Loucy (cell line): ENCODE measurements at regions not wholly inside any gene's neighbourhood (a gene's known extent, or its start where the extent isn't known, plus 50 kb on each side); places are given as distances from the start of the nearest gene placed in this dataset.

Experiments used
- H2AFZ ChIP-seq: fragments of 200-600 bp; sonication (generic); 2 replicates; pipeline ENCODE4 v1.6.0; 2016; ENCODE audit warnings: antibody characterized with exemption, mild to moderate bottlenecking, low read length, moderate library complexity
- H3F3A ChIP-seq: fragments of 200-600 bp; 2 replicates; pipeline ENCODE4 v1.6.0; 2016; ENCODE audit warnings: antibody characterized with exemption, low read depth, mild to moderate bottlenecking
- H3K27me3 ChIP-seq: fragments of 200-600 bp; sonication (generic); 2 replicates; pipeline ENCODE4 v1.6.1; 2014; ENCODE audit warnings: low read length, mild to moderate bottlenecking; ENCODE audit not compliant: insufficient read depth, poor library complexity, severe bottlenecking
- H3K36me3 ChIP-seq: fragments of 200-600 bp; sonication (generic); 2 replicates; pipeline ENCODE4 v1.6.1; 2016; ENCODE audit warnings: low read length; ENCODE audit not compliant: insufficient read depth
- H3K4me1 ChIP-seq: fragments of 200-600 bp; sonication (generic); 2 replicates; pipeline ENCODE4 v1.5.1; 2014; ENCODE audit warnings: low read length, mild to moderate bottlenecking; ENCODE audit not compliant: insufficient read depth, poor library complexity, severe bottlenecking
- H3K4me2 ChIP-seq: fragments of 200-600 bp; sonication (generic); 2 replicates; pipeline ENCODE4 v1.6.0; 2014; ENCODE audit warnings: antibody characterized with exemption, low read length, low read depth, mild to moderate bottlenecking; ENCODE audit not compliant: poor library complexity, severe bottlenecking
- H3K4me3 ChIP-seq: fragments of 200-600 bp; sonication (generic); 2 replicates; pipeline ENCODE4 v1.5.1; 2014; ENCODE audit warnings: low read length, mild to moderate bottlenecking, mixed read lengths; ENCODE audit not compliant: poor library complexity, severe bottlenecking
- H3K79me2 ChIP-seq: fragments of 200-600 bp; sonication (generic); 2 replicates; pipeline ENCODE4 v1.6.1; 2014; ENCODE audit warnings: low read length; ENCODE audit not compliant: insufficient read depth
- H3K9ac ChIP-seq: fragments of 200-600 bp; sonication (generic); 2 replicates; pipeline ENCODE4 v1.6.0; 2014; ENCODE audit warnings: mild to moderate bottlenecking, low read depth, low read length, moderate library complexity; ENCODE audit not compliant: poor library complexity, severe bottlenecking
- H3K9me2 ChIP-seq: fragments of 200-600 bp; sonication (generic); replicated peaks from 2 replicates; pipeline ENCODE4 v1.6.1; 2016; ENCODE audit warnings: low read depth, low read length, mixed read lengths
- H3K9me3 ChIP-seq: fragments of 200-600 bp; sonication (generic); 2 replicates; pipeline ENCODE4 v1.6.1; 2014; ENCODE audit warnings: mild to moderate bottlenecking, antibody characterized with exemption, low read length, low read depth; ENCODE audit not compliant: insufficient read depth
- H4K20me1 ChIP-seq: fragments of 200-600 bp; sonication (generic); 2 replicates; pipeline ENCODE4 v1.6.0; 2014; ENCODE audit warnings: antibody characterized with exemption, low read length, mild to moderate bottlenecking; ENCODE audit not compliant: insufficient read depth, poor library complexity, severe bottlenecking
- EZH2phosphoT487 ChIP-seq: fragments of 200-600 bp; IDR thresholded peaks from 2 replicates; pipeline ENCODE4 v1.6.1; 2018; ENCODE audit warnings: antibody characterized with exemption, mild to moderate bottlenecking, moderate library complexity, borderline replicate concordance
- TF ChIP-seq, protein P1 (sequence below): fragments of 200-600 bp; sonication (generic); conservative IDR thresholded peaks from 2 replicates; pipeline ENCODE4 v1.5.1; 2014; ENCODE audit warnings: mild to moderate bottlenecking, antibody characterized with exemption, low read length

DNA sequence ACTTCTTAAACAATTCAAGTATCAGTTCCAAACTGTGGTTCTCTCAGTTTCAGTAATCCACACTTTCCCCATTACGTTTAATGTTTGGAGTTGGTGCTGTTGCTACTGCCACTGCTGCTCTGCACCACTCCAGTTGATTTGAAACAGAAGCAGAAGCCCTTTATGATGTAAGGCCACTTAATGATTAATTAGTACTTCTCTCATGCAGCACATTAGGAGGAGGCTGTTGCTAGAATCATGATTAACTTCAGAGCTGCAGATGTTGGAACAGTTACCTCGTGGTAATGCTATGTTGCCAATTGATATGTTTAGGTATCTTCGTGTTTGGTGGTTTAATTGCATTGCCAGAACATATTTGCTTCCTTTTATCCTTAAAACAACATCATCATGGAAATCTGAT, 986.2 kb upstream of the CITED2 start:
- H3K4me1 ChIP-seq, result no peaks in the 10 kb centered on the region
- no peaks in the 10 kb centered on the region for H3K79me2 ChIP-seq

DNA sequence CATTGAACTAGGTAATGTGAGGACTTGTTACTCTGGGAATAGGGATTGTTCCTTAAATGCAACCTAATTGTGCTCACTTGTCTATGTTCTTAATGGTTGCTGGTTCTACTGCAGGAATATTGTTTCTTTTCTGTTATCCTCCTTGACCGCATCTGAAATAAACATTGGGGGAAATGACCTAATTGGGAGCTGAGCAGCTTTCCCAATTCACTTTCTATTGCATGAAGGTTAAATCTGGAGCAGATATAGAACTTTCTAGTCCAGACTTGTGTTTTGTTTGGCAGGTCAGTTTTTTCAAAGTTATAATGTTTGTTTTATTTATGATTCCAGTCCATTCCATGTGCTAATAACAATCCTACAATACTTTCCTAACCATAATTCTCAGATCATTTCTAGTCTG, 981.0 kb upstream of the CITED2 start:
- H3F3A ChIP-seq, result no peaks in the 10 kb centered on the region
- TF ChIP-seq EZH2phosphoT487, result no peak
- TF ChIP-seq, protein P1, sequence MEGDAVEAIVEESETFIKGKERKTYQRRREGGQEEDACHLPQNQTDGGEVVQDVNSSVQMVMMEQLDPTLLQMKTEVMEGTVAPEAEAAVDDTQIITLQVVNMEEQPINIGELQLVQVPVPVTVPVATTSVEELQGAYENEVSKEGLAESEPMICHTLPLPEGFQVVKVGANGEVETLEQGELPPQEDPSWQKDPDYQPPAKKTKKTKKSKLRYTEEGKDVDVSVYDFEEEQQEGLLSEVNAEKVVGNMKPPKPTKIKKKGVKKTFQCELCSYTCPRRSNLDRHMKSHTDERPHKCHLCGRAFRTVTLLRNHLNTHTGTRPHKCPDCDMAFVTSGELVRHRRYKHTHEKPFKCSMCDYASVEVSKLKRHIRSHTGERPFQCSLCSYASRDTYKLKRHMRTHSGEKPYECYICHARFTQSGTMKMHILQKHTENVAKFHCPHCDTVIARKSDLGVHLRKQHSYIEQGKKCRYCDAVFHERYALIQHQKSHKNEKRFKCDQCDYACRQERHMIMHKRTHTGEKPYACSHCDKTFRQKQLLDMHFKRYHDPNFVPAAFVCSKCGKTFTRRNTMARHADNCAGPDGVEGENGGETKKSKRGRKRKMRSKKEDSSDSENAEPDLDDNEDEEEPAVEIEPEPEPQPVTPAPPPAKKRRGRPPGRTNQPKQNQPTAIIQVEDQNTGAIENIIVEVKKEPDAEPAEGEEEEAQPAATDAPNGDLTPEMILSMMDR, result no peak
- H3K27me3 ChIP-seq, result no peaks in the 10 kb centered on the region
- no peaks in the 10 kb centered on the region for H3K36me3 ChIP-seq
- H3K9me3 ChIP-seq, result no peaks in the 10 kb centered on the region
- H3K4me1 ChIP-seq, result no peaks in the 10 kb centered on the region
- H3K9ac ChIP-seq, result no peak overlapping the region
- no peak overlapping the region for H3K4me2 ChIP-seq
- no peaks in the 10 kb centered on the region for H3K79me2 ChIP-seq
- no peak overlapping the region for H2AFZ ChIP-seq
- no peaks in the 10 kb centered on the region for H4K20me1 ChIP-seq
- no peaks in the 10 kb centered on the region; the same call in 1 of the 2 replicates for H3K9me2 ChIP-seq
- H3K4me3 ChIP-seq, result no peak overlapping the region

More for the DNA sequence above, 986.2 kb upstream of the CITED2 start:
- no peak overlapping the region for H3K4me2 ChIP-seq
- H4K20me1 ChIP-seq, result no peaks in the 10 kb centered on the region
- H3K9me3 ChIP-seq, result no peaks in the 10 kb centered on the region
- no peaks in the 10 kb centered on the region for H3K27me3 ChIP-seq
- H3K9me2 ChIP-seq, result no peaks in the 10 kb centered on the region; the same call in 1 of the 2 replicates
- H3K9ac ChIP-seq, result no peak overlapping the region
- H2AFZ ChIP-seq, result no peak overlapping the region
- H3K4me3 ChIP-seq, result no peak overlapping the region
- no peaks in the 10 kb centered on the region for H3F3A ChIP-seq
- TF ChIP-seq, protein P1, result no peak
- no peak for TF ChIP-seq EZH2phosphoT487
- H3K36me3 ChIP-seq, result no peaks in the 10 kb centered on the region

DNA sequence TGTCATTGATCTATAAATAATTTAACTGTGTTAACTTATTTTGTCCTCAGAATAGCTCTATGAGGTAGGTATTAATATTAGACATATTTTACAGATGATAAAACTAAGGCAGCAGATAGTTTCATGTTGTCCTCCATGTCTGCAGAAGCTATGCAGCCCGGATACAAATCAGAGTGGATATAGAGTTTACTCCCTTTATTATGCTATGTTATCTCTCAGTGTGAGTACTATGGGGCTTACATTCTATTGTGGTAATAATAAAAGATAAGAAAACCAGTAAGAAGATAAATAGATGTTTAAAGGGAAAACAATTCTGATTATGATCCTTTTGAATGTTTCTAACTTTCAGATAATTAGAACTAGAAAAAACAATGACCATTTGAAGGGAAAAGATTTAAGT, 979.8 kb upstream of the CITED2 start:
- H3F3A ChIP-seq, result no peaks in the 10 kb centered on the region
- no peaks in the 10 kb centered on the region; the same call in 1 of the 2 replicates for H3K9me2 ChIP-seq
- H3K9me3 ChIP-seq, result no peaks in the 10 kb centered on the region
- H3K36me3 ChIP-seq, result no peaks in the 10 kb centered on the region
- no peak overlapping the region for H2AFZ ChIP-seq
- no peak overlapping the region for H3K4me3 ChIP-seq
- no peaks in the 10 kb centered on the region for H3K27me3 ChIP-seq
- no peak overlapping the region for H3K4me2 ChIP-seq
- H3K4me1 ChIP-seq, result no peaks in the 10 kb centered on the region
- H3K9ac ChIP-seq, result no peak overlapping the region
- no peaks in the 10 kb centered on the region for H4K20me1 ChIP-seq
- no peak for TF ChIP-seq EZH2phosphoT487
- TF ChIP-seq, protein P1, result no peak
- no peaks in the 10 kb centered on the region for H3K79me2 ChIP-seq
